HCT116 (cell line): ENCODE measurements at regions not wholly inside any gene's neighbourhood (a gene's known extent, or its start where the extent isn't known, plus 50 kb on each side); places are given as distances from the start of the nearest gene placed in this dataset.

Experiments used
- ATAC-seq: fragments of 200-7000 bp; cut with Tn5 transposase; 2 replicates; pipeline ENCODE4 v1.9.1; 2020; ENCODE audit warnings: mild to moderate bottlenecking, moderate library complexity
- BruUV-seq: library from RNA; stranded (reverse); fragments of 400-500 nt; replicated peaks from 2 replicates; lab custom pipeline; 2021; lab: Mats Ljungman, UMichigan
- CTCF ChIA-PET: fragments of 300-600 bp; sonication (Branson Sonifier 250); formaldehyde crosslinking; loops from one replicate; lab custom pipeline; 2021; ENCODE audit warnings: antibody characterized with exemption; lab: Charles Lee
- POLR2A ChIA-PET: fragments of 300-600, 350-600 bp; sonication (Branson Sonifier 250); formaldehyde crosslinking; loops from one replicate; lab custom pipeline; 2021; ENCODE audit warnings: antibody characterized with exemption; lab: Charles Lee
- RAD21 ChIA-PET, 2 experiments: fragments of 300-600 bp; sonication (Branson Sonifier 250); formaldehyde crosslinking; loops; one replicate each; lab custom pipeline; 2023; ENCODE audit warnings: low total read pairs in 2 of 2; ENCODE audit not compliant: uncharacterized antibody in 2 of 2, unreplicated experiment in 2 of 2, low non-redundant PET in 1 of 2; lab: Charles Lee
- DNase-seq: peaks from one replicate; pipeline ENCODE4 v3.0.0-alpha.2; 2010; ENCODE audit warnings: low read depth, low spot score
- H2AFZ ChIP-seq: fragments of 200-600 bp; shearing (Covaris generic), sonication (generic); 2 replicates; pipeline ENCODE4 v1.6.1; 2017; ENCODE audit warnings: low read depth, mixed run types, mixed read lengths, antibody characterized with exemption, low read length; ENCODE audit not compliant: poor library complexity, severe bottlenecking
- H3K27ac ChIP-seq: 2 replicates; pipeline ENCODE4 v1.5.1; 2012; ENCODE audit warnings: low read depth, low read length
- H3K27me3 ChIP-seq: fragments of 200-600 bp; sonication (generic); 2 replicates; pipeline ENCODE4 v1.6.1; 2016; ENCODE audit warnings: mixed run types, low read length, mixed read lengths; ENCODE audit not compliant: insufficient read depth
- H3K36me3 ChIP-seq, 2 experiments: fragments of 200-500 bp in 1 of 2; fragments of 200-600 bp in 1 of 2; sonication (Bioruptor generic) in 1 of 2; sonication (generic) in 1 of 2; 2 replicates each; pipeline versions ENCODE4 v1.5.1 to v1.6.1; 2014 to 2016; ENCODE audit warnings: low read length in 2 of 2, inconsistent platforms in 1 of 2, mixed read lengths in 1 of 2, mixed run types in 1 of 2; ENCODE audit not compliant: insufficient read depth in 2 of 2, control insufficient read depth in 1 of 2
- H3K4me1 ChIP-seq, 2 experiments: fragments of 200-600 bp in 1 of 2; sonication (generic) in 1 of 2; 2 replicates each; pipeline versions ENCODE4 v1.5.1 to v1.6.1; 2012 to 2017; ENCODE audit warnings: low read length in 2 of 2, inconsistent platforms in 1 of 2, mild to moderate bottlenecking in 1 of 2, mixed read lengths in 1 of 2, mixed run types in 1 of 2, moderate library complexity in 1 of 2; ENCODE audit not compliant: insufficient read depth in 2 of 2, control insufficient read depth in 1 of 2
- H3K4me2 ChIP-seq: fragments of 200-600 bp; sonication (generic); 2 replicates; pipeline ENCODE4 v1.6.1; 2017; ENCODE audit warnings: mixed run types, low read length, mixed read lengths
- H3K4me3 ChIP-seq, 2 experiments: fragments of 200-600 bp in 1 of 2; sonication (generic) in 1 of 2; replicated peaks in 1 of 2; 2 replicates each; pipeline ENCODE4 v1.5.1; 2011 to 2016; ENCODE audit warnings: low read length in 2 of 2, control low read depth in 1 of 2, low read depth in 1 of 2, mild to moderate bottlenecking in 1 of 2, mixed read lengths in 1 of 2, mixed run types in 1 of 2
- H3K79me2 ChIP-seq: fragments of 200-600 bp; sonication (generic); 2 replicates; pipeline ENCODE4 v1.6.1; 2017; ENCODE audit warnings: mild to moderate bottlenecking, mixed run types, low read length, moderate library complexity, mixed read lengths; ENCODE audit not compliant: insufficient read depth
- H3K9ac ChIP-seq: fragments of 200-600 bp; sonication (generic); 2 replicates; pipeline ENCODE4 v1.6.1; 2016; ENCODE audit warnings: low read length, mixed read lengths
- H3K9me2 ChIP-seq: fragments of 200-600 bp; sonication (generic), shearing (Covaris generic); 2 replicates; pipeline ENCODE4 v1.6.1; 2017; ENCODE audit warnings: mixed run types, mild to moderate bottlenecking, moderate library complexity; ENCODE audit not compliant: insufficient read depth
- H3K9me3 ChIP-seq, 2 experiments: fragments of 200-500 bp in 1 of 2; fragments of 200-600 bp in 1 of 2; sonication (Bioruptor generic) in 1 of 2; sonication (generic) in 1 of 2; 2 replicates each; pipeline ENCODE4 v1.6.1; 2014 to 2017; ENCODE audit warnings: low read length in 2 of 2, mixed read lengths in 2 of 2, inconsistent platforms in 1 of 2, low read depth in 1 of 2, mild to moderate bottlenecking in 1 of 2, mixed run types in 1 of 2, moderate library complexity in 1 of 2; ENCODE audit not compliant: control insufficient read depth in 1 of 2, insufficient read depth in 1 of 2
- H4K20me1 ChIP-seq: fragments of 200-600 bp; sonication (generic), shearing (Covaris generic); 2 replicates; pipeline ENCODE4 v1.6.1; 2017; ENCODE audit warnings: mixed run types, mild to moderate bottlenecking, moderate library complexity; ENCODE audit not compliant: insufficient read depth
- CEBPB ChIP-seq: IDR thresholded peaks from 2 replicates; pipeline ENCODE4 v1.6.1; 2012; ENCODE audit warnings: low read depth
- EZH2 ChIP-seq: fragments of 200-600 bp; sonication (generic); IDR thresholded peaks from 2 replicates; pipeline ENCODE4 v1.6.1; 2017; ENCODE audit warnings: antibody characterized with exemption, mixed run types
- FOSL1 ChIP-seq: IDR thresholded peaks from 2 replicates; pipeline ENCODE4 v1.6.1; 2012; ENCODE audit warnings: low read depth
- JUND ChIP-seq: IDR thresholded peaks from 2 replicates; pipeline ENCODE4 v1.6.1; 2012
- POLR2AphosphoS5 ChIP-seq: IDR thresholded peaks from 2 replicates; pipeline ENCODE4 v1.6.1; 2011; ENCODE audit warnings: mild to moderate bottlenecking, low read depth, low read length, moderate library complexity
- RAD21 ChIP-seq: IDR thresholded peaks from 2 replicates; pipeline ENCODE4 v1.6.1; 2012; ENCODE audit warnings: low read depth, mild to moderate bottlenecking
- SRF ChIP-seq: IDR thresholded peaks from 2 replicates; pipeline ENCODE4 v1.6.1; 2012; ENCODE audit warnings: low read depth
- TCF7L2 ChIP-seq: IDR thresholded peaks from 2 replicates; pipeline ENCODE4 v1.7.0; 2011; ENCODE audit warnings: borderline replicate concordance, inconsistent platforms; ENCODE audit not compliant: insufficient read depth, insufficient read length; ENCODE audit errors: extremely low read depth
- ZFX ChIP-seq: fragments of 450-650 bp; IDR thresholded peaks from 2 replicates; pipeline ENCODE4 v1.6.1; 2017
- ZNF274 ChIP-seq: fragments of 200-500 bp; sonication (Bioruptor generic); IDR thresholded peaks from 2 replicates; pipeline ENCODE4 v1.6.1; 2014; ENCODE audit warnings: mild to moderate bottlenecking, low read depth, low read length, inconsistent platforms
- intact Hi-C: fragments of 100-400 bp; cut with micrococcal nuclease; formaldehyde crosslinking; loops from 2 replicates; pipeline ENCODE4 v1.10.0; 2022
- TF ChIP-seq, protein P1 (sequence below): IDR thresholded peaks from 2 replicates; pipeline ENCODE4 v1.6.1; 2012
- TF ChIP-seq, protein P2 (sequence below): IDR thresholded peaks from 2 replicates; pipeline ENCODE4 v1.6.1; 2012
- TF ChIP-seq, protein P3 (sequence below): IDR thresholded peaks from 2 replicates; pipeline ENCODE4 v1.6.1; 2012; ENCODE audit warnings: low read depth

DNA sequence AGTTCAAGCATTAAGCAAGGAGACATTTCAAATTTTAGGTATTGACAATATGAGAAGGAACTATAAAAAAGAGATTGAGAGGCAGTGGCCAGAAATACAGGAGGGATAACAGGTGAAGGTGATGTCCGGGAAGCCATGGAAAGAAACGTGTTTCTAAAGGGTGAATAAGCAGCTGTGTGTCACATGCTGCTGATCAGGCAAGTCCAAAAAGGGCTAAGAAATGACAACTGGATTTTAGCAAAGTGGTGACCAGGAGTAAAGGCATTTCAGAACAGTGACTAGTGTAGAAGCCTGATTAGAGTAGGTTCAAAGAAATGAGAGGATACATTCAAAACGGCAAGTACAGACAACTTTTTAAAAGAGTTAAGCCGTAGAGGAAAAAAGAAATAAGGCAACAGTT is 204.3 kb upstream of the DIO2 start (continued):
- TF ChIP-seq, protein P1, sequence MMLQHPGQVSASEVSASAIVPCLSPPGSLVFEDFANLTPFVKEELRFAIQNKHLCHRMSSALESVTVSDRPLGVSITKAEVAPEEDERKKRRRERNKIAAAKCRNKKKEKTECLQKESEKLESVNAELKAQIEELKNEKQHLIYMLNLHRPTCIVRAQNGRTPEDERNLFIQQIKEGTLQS = no peak
- TF ChIP-seq FOSL1 (no peak), ZFX (no peak)

DNA sequence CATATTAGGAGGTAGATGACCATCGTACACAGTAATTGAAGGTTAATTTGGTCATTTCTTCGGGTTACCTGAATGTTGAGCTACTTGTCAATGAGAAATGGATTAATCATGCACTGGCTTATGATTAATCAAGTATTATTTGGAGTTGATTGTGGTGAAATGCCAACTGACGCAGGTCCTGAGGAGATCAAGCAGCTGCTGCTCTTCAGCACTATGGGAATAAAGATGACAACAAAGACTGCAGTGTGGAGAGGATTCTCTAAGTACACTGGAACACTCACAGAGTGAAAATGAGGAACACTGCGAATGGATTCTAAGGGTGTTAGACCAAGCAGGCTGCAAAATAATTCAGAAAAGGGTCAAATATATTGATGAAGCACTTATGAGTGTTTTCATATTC is 202.8 kb upstream of the DIO2 start:
- intact Hi-C loops = no loop called here
- no peaks in the 10 kb centered on the region for H3K4me1 ChIP-seq
- H3K27ac ChIP-seq = no peak overlapping the region
- TF ChIP-seq RAD21 = no peak
- ChIA-PET RAD21 (no interaction called here), POLR2A (no interaction called here), CTCF (no interaction called here)
- H3K4me3 ChIP-seq = no peak overlapping the region
- no peak overlapping the region for H3K4me2 ChIP-seq
- H3K36me3 ChIP-seq = no peaks in the 10 kb centered on the region
- ATAC-seq = no peak
- H3K9ac ChIP-seq = no peak overlapping the region
- BruUV-seq = no TSS peak
- no peak for DNase-seq
- no peaks in the 10 kb centered on the region for H3K27me3 ChIP-seq
- no peaks in the 10 kb centered on the region for H4K20me1 ChIP-seq
- no peaks in the 10 kb centered on the region for H3K79me2 ChIP-seq
- no peak overlapping the region for H2AFZ ChIP-seq
- no peaks in the 10 kb centered on the region for H3K9me3 ChIP-seq
- no peaks in the 10 kb centered on the region for H3K9me2 ChIP-seq

DNA sequence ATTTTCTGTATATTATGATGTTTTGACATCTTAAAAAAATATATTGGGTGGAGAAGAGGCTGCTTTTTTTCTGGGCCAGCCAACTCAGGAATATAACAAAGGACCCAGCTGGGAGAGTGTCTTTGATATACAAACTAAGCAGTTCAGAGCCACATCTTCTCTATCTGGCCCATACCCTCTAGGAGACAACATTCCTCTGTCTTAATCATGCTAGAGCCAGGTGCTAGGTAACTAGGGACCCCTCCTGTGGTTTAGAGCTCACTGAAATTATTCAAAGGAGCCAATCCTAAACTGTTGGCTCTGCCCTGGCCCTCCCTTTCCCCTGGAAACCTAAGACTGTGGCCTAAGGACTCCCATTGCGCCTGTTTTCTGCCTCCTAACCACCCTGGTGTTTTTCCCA is 193.1 kb upstream of the DIO2 start:
- no peak overlapping the region for H3K4me2 ChIP-seq
- ChIA-PET POLR2A (no interaction called here), RAD21 (no interaction called here), CTCF (no interaction called here)
- no peaks in the 10 kb centered on the region; the same call in 1 of the 2 replicates for H3K27me3 ChIP-seq
- no peaks in the 10 kb centered on the region for H4K20me1 ChIP-seq
- no peak for ATAC-seq
- H3K9ac ChIP-seq = no peak overlapping the region
- no peaks in the 10 kb centered on the region for H3K9me2 ChIP-seq
- H3K4me1 ChIP-seq = no peaks in the 10 kb centered on the region
- no TSS peak for BruUV-seq
- no peaks in the 10 kb centered on the region for H3K9me3 ChIP-seq
- no peak overlapping the region for H3K4me3 ChIP-seq
- no peak overlapping the region for H2AFZ ChIP-seq
- intact Hi-C loops = no loop called here
- no peaks in the 10 kb centered on the region for H3K36me3 ChIP-seq
- H3K79me2 ChIP-seq = no peaks in the 10 kb centered on the region
- H3K27ac ChIP-seq = no peak overlapping the region
- no peak for TF ChIP-seq SRF
- TF ChIP-seq JUND = no peak
- no peak for TF ChIP-seq EZH2
- TF ChIP-seq TCF7L2 = no peak
- TF ChIP-seq POLR2AphosphoS5 = no peak
- no peak for TF ChIP-seq ZNF274
- TF ChIP-seq, protein P1 = no peak
- TF ChIP-seq, protein P2, sequence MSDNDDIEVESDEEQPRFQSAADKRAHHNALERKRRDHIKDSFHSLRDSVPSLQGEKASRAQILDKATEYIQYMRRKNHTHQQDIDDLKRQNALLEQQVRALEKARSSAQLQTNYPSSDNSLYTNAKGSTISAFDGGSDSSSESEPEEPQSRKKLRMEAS = no peak
- no peak for TF ChIP-seq CEBPB
- TF ChIP-seq, protein P3, sequence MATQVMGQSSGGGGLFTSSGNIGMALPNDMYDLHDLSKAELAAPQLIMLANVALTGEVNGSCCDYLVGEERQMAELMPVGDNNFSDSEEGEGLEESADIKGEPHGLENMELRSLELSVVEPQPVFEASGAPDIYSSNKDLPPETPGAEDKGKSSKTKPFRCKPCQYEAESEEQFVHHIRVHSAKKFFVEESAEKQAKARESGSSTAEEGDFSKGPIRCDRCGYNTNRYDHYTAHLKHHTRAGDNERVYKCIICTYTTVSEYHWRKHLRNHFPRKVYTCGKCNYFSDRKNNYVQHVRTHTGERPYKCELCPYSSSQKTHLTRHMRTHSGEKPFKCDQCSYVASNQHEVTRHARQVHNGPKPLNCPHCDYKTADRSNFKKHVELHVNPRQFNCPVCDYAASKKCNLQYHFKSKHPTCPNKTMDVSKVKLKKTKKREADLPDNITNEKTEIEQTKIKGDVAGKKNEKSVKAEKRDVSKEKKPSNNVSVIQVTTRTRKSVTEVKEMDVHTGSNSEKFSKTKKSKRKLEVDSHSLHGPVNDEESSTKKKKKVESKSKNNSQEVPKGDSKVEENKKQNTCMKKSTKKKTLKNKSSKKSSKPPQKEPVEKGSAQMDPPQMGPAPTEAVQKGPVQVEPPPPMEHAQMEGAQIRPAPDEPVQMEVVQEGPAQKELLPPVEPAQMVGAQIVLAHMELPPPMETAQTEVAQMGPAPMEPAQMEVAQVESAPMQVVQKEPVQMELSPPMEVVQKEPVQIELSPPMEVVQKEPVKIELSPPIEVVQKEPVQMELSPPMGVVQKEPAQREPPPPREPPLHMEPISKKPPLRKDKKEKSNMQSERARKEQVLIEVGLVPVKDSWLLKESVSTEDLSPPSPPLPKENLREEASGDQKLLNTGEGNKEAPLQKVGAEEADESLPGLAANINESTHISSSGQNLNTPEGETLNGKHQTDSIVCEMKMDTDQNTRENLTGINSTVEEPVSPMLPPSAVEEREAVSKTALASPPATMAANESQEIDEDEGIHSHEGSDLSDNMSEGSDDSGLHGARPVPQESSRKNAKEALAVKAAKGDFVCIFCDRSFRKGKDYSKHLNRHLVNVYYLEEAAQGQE = no peak
- DNase-seq = no peak
